AG04449 (cell line): ENCODE measurements at regions not wholly inside any gene's neighbourhood (a gene's known extent, or its start where the extent isn't known, plus 50 kb on each side); places are given as distances from the start of the nearest gene placed in this dataset.
"Not testable (repeated sequence)": the region's sequence is repeated elsewhere in the genome, so short reads cannot be mapped to it uniquely, and the experiment has no call there.

Source experiments
- CTCF ChIA-PET: fragments of 350-600 bp; formaldehyde crosslinking; extraction: SDS; loops from one replicate; lab custom pipeline; 2021; ENCODE audit warnings: antibody characterized with exemption; lab: Yijun Ruan, JAX
- POLR2A ChIA-PET: fragments of 400-600, 350-600 bp; formaldehyde crosslinking; extraction: SDS; loops from one replicate; lab custom pipeline; 2020; ENCODE audit warnings: antibody characterized with exemption, inconsistent platforms; lab: Yijun Ruan, JAX
- DNase-seq: peaks from one replicate; pipeline ENCODE4 v3.0.0-alpha.2; 2010; ENCODE audit warnings: low read depth, low spot score
- H3K4me3 ChIP-seq: 2 replicates; pipeline ENCODE4 v1.5.1; 2011; ENCODE audit warnings: low read depth, mild to moderate bottlenecking, control low read depth, low read length
- TF ChIP-seq, protein P1 (sequence below): IDR thresholded peaks from one replicate; pipeline ENCODE4 v1.5.1; 2011; ENCODE audit warnings: mild to moderate bottlenecking, moderate library complexity, low read length, control low read depth, inconsistent platforms; ENCODE audit not compliant: insufficient read depth; ENCODE audit errors: missing control alignments

GRCh38 chr18:57951999-57952774 is 91.8 kb upstream of the NEDD4L start:
- DNase-seq = no peak
- CTCF ChIA-PET = interaction anchor here (1.2 kb wide), 1 partner anchor 40 kb away, joined by 3 read pairs; no protein-coding TSS in a partner anchor
- POLR2A ChIA-PET = no interaction called here
- no peak overlapping the region for H3K4me3 ChIP-seq
- TF ChIP-seq, protein P1, sequence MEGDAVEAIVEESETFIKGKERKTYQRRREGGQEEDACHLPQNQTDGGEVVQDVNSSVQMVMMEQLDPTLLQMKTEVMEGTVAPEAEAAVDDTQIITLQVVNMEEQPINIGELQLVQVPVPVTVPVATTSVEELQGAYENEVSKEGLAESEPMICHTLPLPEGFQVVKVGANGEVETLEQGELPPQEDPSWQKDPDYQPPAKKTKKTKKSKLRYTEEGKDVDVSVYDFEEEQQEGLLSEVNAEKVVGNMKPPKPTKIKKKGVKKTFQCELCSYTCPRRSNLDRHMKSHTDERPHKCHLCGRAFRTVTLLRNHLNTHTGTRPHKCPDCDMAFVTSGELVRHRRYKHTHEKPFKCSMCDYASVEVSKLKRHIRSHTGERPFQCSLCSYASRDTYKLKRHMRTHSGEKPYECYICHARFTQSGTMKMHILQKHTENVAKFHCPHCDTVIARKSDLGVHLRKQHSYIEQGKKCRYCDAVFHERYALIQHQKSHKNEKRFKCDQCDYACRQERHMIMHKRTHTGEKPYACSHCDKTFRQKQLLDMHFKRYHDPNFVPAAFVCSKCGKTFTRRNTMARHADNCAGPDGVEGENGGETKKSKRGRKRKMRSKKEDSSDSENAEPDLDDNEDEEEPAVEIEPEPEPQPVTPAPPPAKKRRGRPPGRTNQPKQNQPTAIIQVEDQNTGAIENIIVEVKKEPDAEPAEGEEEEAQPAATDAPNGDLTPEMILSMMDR = no peak

- DNase-seq = no peak
- H3K4me3 ChIP-seq = no peak overlapping the region
- POLR2A ChIA-PET = no interaction called here
- CTCF ChIA-PET = interaction anchor here (1.2 to 2.7 kb wide), 6 partner anchors 8 to 170 kb away, joined by 3 to 16 read pairs (median 4); partner anchors contain the start of gene NEDD4L
- TF ChIP-seq, protein P1 = no peak
These were observed 92.8 kb upstream of the NEDD4L start for GRCh38 chr18:57951117-57951796.

- TF ChIP-seq, protein P1 = no peak
- no peak for DNase-seq
- ChIA-PET CTCF (interaction anchor here (1.2 to 2.7 kb wide), 6 partner anchors 9 to 171 kb away, joined by 3 to 16 read pairs (median 4); partner anchors contain the start of gene NEDD4L), POLR2A (no interaction called here)
- H3K4me3 ChIP-seq = no peak overlapping the region
These were observed 93.5 kb upstream of the NEDD4L start for GRCh38 chr18:57950542-57950941.

DNA sequence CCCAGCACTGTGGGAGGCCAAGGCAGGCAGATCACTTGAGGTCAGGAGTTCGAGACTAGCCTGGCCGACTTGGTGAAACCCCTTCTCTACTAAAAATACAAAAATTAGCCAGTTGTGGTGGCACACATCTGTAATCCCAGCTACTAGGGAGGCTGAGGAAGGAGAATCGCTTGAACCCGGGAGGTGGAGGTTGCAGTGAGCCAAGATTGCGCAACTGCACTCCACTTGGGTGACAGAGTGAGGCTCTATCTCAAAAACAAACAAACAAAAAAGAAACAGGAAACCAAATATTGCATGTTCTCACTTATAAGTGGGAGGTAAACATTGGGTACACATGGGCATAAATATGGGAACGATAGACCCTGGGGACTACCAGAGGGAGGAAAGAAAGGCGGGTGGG is 94.7 kb upstream of the NEDD4L start:
- DNase-seq, H3K4me3 ChIP-seq, POLR2A ChIA-PET: not testable (repeated sequence)
- CTCF ChIA-PET = interaction anchor here (2.7 kb wide), 1 partner anchor 10 kb away, joined by 16 read pairs; no protein-coding TSS in a partner anchor

DNA sequence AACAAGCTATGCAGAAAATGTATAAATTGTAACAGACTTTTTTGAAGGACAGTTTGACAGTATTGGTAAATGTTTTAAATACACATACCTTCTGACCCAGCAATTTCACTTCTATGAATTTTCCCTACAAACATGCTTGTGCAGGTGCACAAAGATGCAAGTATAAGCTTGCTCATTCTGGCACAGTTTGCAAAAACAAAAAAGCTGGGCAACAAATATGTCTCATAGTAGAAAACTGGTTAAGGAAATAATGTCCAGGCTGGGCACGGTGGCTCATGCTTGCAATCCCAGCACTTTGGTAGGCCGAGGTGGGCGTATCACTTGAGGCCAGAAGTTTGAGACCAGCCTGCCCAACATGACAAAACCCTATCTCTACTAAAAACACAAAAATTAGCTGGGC is 96.9 kb upstream of the NEDD4L start:
- ChIA-PET POLR2A (no interaction called here), CTCF (interaction anchor here (1.2 to 3.6 kb wide), 2 partner anchors 11 to 188 kb away, joined by 3 to 22 read pairs; no protein-coding TSS in a partner anchor)
- TF ChIP-seq, protein P1 = no peak

GRCh38 chr18:57943723-57944122 is 100.3 kb upstream of the NEDD4L start:
- no peak for DNase-seq
- no peak overlapping the region for H3K4me3 ChIP-seq
- ChIA-PET CTCF (interaction anchor here (3.6 kb wide), 1 partner anchor 15 kb away, joined by 22 read pairs; no protein-coding TSS in a partner anchor), POLR2A (no interaction called here)
- TF ChIP-seq, protein P1 = no peak

More for the DNA sequence above, 96.9 kb upstream of the NEDD4L start:
- H3K4me3 ChIP-seq = no peak overlapping the region
- no peak for DNase-seq
